ENCODE measurements at regions not wholly inside any gene's neighbourhood (a gene's known extent, or its start where the extent isn't known, plus 50 kb on each side); places are given as distances from the start of the nearest gene placed in this dataset.

DNA sequence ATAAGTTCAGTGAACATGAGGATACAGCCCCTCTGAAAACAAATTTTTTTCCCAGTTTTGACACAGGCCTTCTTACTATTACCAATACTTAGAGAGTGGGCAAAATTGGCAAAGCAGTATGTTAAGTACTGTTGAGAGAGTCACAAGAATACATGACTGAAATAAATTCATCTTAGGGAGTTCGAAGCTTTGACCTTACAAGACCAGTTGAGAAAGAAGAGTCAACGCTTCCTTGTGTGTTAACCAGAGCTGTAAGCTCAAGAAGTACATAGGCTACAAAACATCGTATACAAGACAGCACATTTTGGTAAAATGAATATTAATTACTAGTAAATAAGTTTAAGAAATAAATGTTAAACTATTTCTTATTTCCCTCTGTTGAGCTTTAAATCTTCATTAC lies 164.4 kb upstream of the RORA start:
- POLR2A ChIA-PET, result no interaction called here
- no peaks in the 10 kb centered on the region for H3K27me3 ChIP-seq (ENCODE audit: control insufficient read depth in 2 of 2, insufficient read depth in 2 of 2, low read length in 2 of 2)
- no peak overlapping the region for H3K4me2 ChIP-seq (ENCODE audit: insufficient read depth, low read length)
- H3K27ac ChIP-seq (ENCODE audit: insufficient read depth, low read depth, low read length), result no peak overlapping the region
- no TSS peak for BruUV-seq (replicated peaks)
- H3K36me3 ChIP-seq (ENCODE audit: control insufficient read depth in 2 of 2, extremely low read depth in 1 of 2, insufficient read depth in 2 of 2, low read length in 2 of 2), result no peaks in the 10 kb centered on the region
- intact Hi-C loops (cut with micrococcal nuclease) (no loop called here), dilution Hi-C loops (cut with MboI; ENCODE audit: extremely low pct_ligation_motif_present, low sequenced_read_pairs) (no loop called here)
- no peak overlapping the region for H3K4me3 ChIP-seq (replicated peaks in 1 of 3; ENCODE audit: insufficient read depth in 1 of 3, low read depth in 1 of 3, low read length in 3 of 3)
- H3K79me2 ChIP-seq (ENCODE audit: control insufficient read depth, insufficient read depth, low read length), result no peaks in the 10 kb centered on the region
- CTCF ChIA-PET, result interaction anchor here (1.3 kb wide), 1 partner anchor 227 kb away, joined by 3 read pairs; no protein-coding TSS in a partner anchor
- no peak for DNase-seq (ENCODE audit: low read depth, low spot score)
- no peak overlapping the region for H3K9ac ChIP-seq (replicated peaks; ENCODE audit: extremely low read depth, insufficient read depth, low read length)
- FAIRE-seq, result no peak
- TF ChIP-seq JUN (IDR thresholded peaks at IDR 0.05; ENCODE audit: borderline replicate concordance, insufficient read depth, insufficient read length, low read depth) (no peak), GATA2 (IDR thresholded peaks at IDR 0.05; ENCODE audit: insufficient read depth, insufficient read length, low read depth, low read length) (no peak), POLR2A (IDR thresholded peaks at IDR 0.05; ENCODE audit: low read depth, low read length) (no peak), EZH2 (IDR thresholded peaks at IDR 0.05; ENCODE audit: borderline replicate concordance, low read depth, low read length, severe bottlenecking) (no peak), POLR2AphosphoS5 (IDR thresholded peaks at IDR 0.05; ENCODE audit: insufficient read depth, low read depth, low read length) (no peak), MYC (IDR thresholded peaks at IDR 0.05; ENCODE audit: low read depth, low read length) (no peak), FOS (IDR thresholded peaks at IDR 0.05; ENCODE audit: borderline replicate concordance, insufficient read depth, low read length) (no peak)
- TF ChIP-seq, protein P1, sequence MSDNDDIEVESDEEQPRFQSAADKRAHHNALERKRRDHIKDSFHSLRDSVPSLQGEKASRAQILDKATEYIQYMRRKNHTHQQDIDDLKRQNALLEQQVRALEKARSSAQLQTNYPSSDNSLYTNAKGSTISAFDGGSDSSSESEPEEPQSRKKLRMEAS (IDR thresholded peaks at IDR 0.05; ENCODE audit: insufficient read depth, insufficient read length), result no peak
- TF ChIP-seq, protein P2, sequence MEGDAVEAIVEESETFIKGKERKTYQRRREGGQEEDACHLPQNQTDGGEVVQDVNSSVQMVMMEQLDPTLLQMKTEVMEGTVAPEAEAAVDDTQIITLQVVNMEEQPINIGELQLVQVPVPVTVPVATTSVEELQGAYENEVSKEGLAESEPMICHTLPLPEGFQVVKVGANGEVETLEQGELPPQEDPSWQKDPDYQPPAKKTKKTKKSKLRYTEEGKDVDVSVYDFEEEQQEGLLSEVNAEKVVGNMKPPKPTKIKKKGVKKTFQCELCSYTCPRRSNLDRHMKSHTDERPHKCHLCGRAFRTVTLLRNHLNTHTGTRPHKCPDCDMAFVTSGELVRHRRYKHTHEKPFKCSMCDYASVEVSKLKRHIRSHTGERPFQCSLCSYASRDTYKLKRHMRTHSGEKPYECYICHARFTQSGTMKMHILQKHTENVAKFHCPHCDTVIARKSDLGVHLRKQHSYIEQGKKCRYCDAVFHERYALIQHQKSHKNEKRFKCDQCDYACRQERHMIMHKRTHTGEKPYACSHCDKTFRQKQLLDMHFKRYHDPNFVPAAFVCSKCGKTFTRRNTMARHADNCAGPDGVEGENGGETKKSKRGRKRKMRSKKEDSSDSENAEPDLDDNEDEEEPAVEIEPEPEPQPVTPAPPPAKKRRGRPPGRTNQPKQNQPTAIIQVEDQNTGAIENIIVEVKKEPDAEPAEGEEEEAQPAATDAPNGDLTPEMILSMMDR (IDR thresholded peaks at IDR 0.05; ENCODE audit: extremely low read depth in 1 of 2, insufficient read depth in 1 of 2, low read depth in 1 of 2, low read length in 2 of 2), result no peak
- H2AFZ ChIP-seq (ENCODE audit: low read depth, low read length), result no peak overlapping the region
- H4K20me1 ChIP-seq (replicated peaks; ENCODE audit: control insufficient read depth, extremely low read depth, insufficient read depth, low read length), result no peaks in the 10 kb centered on the region
- H3K9me1 ChIP-seq (replicated peaks; ENCODE audit: control insufficient read depth, extremely low read depth, insufficient read depth, low read length), result no peaks in the 10 kb centered on the region
- H3K9me3 ChIP-seq (replicated peaks; ENCODE audit: control insufficient read depth, insufficient read depth, low read length), result no peaks in the 10 kb centered on the region
- H3K4me1 ChIP-seq (ENCODE audit: control insufficient read depth, extremely low read depth, insufficient read depth, low read length), result no peaks in the 10 kb centered on the region
